ENCODE measurements at regions not wholly inside any gene's neighbourhood (a gene's known extent, or its start where the extent isn't known, plus 50 kb on each side); places are given as distances from the start of the nearest gene placed in this dataset.
"Not testable (repeated sequence)": the region's sequence is repeated elsewhere in the genome, so short reads cannot be mapped to it uniquely, and the experiment has no call there.

GRCh38 chr2:16755442-16755841 is 89.8 kb upstream of the CYRIA start:
- DNase-seq (ENCODE audit: low spot score): no peak

GRCh38 chr2:16753025-16753424 is 87.4 kb upstream of the CYRIA start:
- not testable (repeated sequence) for DNase-seq (ENCODE audit: low spot score)

GRCh38 chr2:16750925-16751214 is 85.2 kb upstream of the CYRIA start:
- not testable (repeated sequence) for DNase-seq (ENCODE audit: low spot score)

- no peak for DNase-seq (ENCODE audit: low spot score)
Observed at GRCh38 chr2:16750175-16750924, 84.7 kb upstream of the CYRIA start.

- DNase-seq (ENCODE audit: low spot score): not testable (repeated sequence)
Observed at GRCh38 chr2:16748511-16749266, 83.1 kb upstream of the CYRIA start.

GRCh38 chr2:16747689-16748088 is 82.1 kb upstream of the CYRIA start:
- DNase-seq (ENCODE audit: low spot score): no peak

GRCh38 chr2:16747257-16747656 is 81.6 kb upstream of the CYRIA start:
- no peak for DNase-seq (ENCODE audit: low spot score)

GRCh38 chr2:16746833-16747232 is 81.2 kb upstream of the CYRIA start:
- DNase-seq (ENCODE audit: low spot score): no peak

- no peak for DNase-seq (ENCODE audit: low spot score)
Observed at GRCh38 chr2:16746329-16746728, 80.7 kb upstream of the CYRIA start.

GRCh38 chr2:16745466-16745865 is 79.8 kb upstream of the CYRIA start:
- no peak for DNase-seq (ENCODE audit: low spot score)

- DNase-seq (ENCODE audit: low spot score): no peak
Observed at GRCh38 chr2:16744521-16744920, 78.9 kb upstream of the CYRIA start.

- DNase-seq (ENCODE audit: low spot score): no peak
Observed at GRCh38 chr2:16742026-16742425, 76.4 kb upstream of the CYRIA start.

GRCh38 chr2:16741498-16741897 is 75.9 kb upstream of the CYRIA start:
- DNase-seq (ENCODE audit: low spot score): no peak

GRCh38 chr2:16739778-16740581 is 74.3 kb upstream of the CYRIA start:
- no peak for DNase-seq (ENCODE audit: low spot score)

- no peak for DNase-seq (ENCODE audit: low spot score)
Observed at GRCh38 chr2:16738361-16739225, 73.0 kb upstream of the CYRIA start.

GRCh38 chr2:16737812-16738211 is 72.2 kb upstream of the CYRIA start:
- DNase-seq (ENCODE audit: low spot score): no peak

GRCh38 chr2:16736633-16737032 is 71.0 kb upstream of the CYRIA start:
- DNase-seq (ENCODE audit: low spot score): no peak

- no peak for DNase-seq (ENCODE audit: low spot score)
Observed at GRCh38 chr2:16729335-16729734, 63.7 kb upstream of the CYRIA start.

- no peak for DNase-seq (ENCODE audit: low spot score)
Observed at GRCh38 chr2:16728351-16729136, 62.9 kb upstream of the CYRIA start.

GRCh38 chr2:16727849-16728248 is 62.2 kb upstream of the CYRIA start:
- DNase-seq (ENCODE audit: low spot score): not testable (repeated sequence)

GRCh38 chr2:16727256-16727655 is 61.6 kb upstream of the CYRIA start:
- no peak for DNase-seq (ENCODE audit: low spot score)
